ENCODE measurements at regions not wholly inside any gene's neighbourhood (a gene's known extent, or its start where the extent isn't known, plus 50 kb on each side); places are given as distances from the start of the nearest gene placed in this dataset.

- no peak for TF ChIP-seq CTCF (IDR thresholded peaks at IDR 0.05; ENCODE audit: borderline replicate concordance, insufficient read depth, low read depth, low read length)
- no peak overlapping the region for H3K4me3 ChIP-seq (ENCODE audit: low read depth, low read length)
These were observed 127.8 kb upstream of the IGSF21 start for GRCh38 chr1:17979815-17980214.

- no peak overlapping the region for H3K4me3 ChIP-seq (ENCODE audit: low read depth, low read length)
These were observed 125.4 kb upstream of the IGSF21 start for GRCh38 chr1:17982197-17982596.

DNA sequence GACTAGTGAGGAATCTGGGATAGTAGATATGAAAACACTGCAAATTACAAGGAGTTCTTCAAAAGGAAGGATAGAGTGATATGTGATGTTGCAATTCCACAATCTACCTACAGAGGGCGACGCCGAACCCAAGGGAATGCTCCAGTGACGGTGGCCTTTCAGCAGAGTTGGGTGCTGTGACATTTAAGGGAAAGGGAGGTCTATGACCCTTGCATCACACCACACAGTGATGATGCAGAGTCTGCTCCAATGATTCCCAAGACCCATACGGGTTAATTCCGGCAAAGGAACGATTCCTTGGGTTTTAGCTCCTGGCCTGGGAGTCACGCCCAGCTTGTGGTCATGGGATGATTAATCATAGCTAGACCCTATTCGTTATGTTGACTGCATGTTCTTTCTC lies 123.0 kb upstream of the IGSF21 start:
- H3K4me3 ChIP-seq (ENCODE audit: low read depth, low read length): no peak overlapping the region
- TF ChIP-seq CTCF (IDR thresholded peaks at IDR 0.05; ENCODE audit: borderline replicate concordance, insufficient read depth, low read depth, low read length): peak; percentile 77

More at GRCh38 chr1:17982197-17982596, 125.4 kb upstream of the IGSF21 start:
- TF ChIP-seq CTCF (IDR thresholded peaks at IDR 0.05; ENCODE audit: borderline replicate concordance, insufficient read depth, low read depth, low read length): no peak

- TF ChIP-seq CTCF (IDR thresholded peaks at IDR 0.05; ENCODE audit: borderline replicate concordance, insufficient read depth, low read depth, low read length): no peak
- no peak overlapping the region for H3K4me3 ChIP-seq (ENCODE audit: low read depth, low read length)
These were observed 121.4 kb upstream of the IGSF21 start for GRCh38 chr1:17986156-17986555.

DNA sequence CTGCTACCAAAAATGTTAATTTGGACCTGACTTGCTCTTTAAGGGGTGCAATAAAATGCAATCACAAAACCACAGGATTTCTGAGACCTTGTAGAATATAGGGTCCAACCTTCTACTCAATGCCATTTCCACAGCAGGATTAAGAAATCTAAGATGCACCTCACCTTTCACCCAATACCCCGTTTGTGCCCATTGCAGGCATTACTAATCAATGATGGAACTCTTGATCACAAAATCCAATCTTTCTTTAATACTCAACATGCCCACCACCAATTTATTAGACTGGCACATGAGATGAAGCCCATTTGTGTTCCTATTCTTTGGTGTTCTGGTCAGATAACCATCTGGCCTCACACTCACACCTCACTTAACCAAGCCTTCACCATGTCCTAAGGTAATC lies 117.2 kb upstream of the IGSF21 start:
- no peak overlapping the region for H3K4me3 ChIP-seq (ENCODE audit: low read depth, low read length)
- no peak for TF ChIP-seq CTCF (IDR thresholded peaks at IDR 0.05; ENCODE audit: borderline replicate concordance, insufficient read depth, low read depth, low read length)

GRCh38 chr1:17991996-17992395 lies 115.6 kb upstream of the IGSF21 start:
- no peak for TF ChIP-seq CTCF (IDR thresholded peaks at IDR 0.05; ENCODE audit: borderline replicate concordance, insufficient read depth, low read depth, low read length)
- no peak overlapping the region for H3K4me3 ChIP-seq (ENCODE audit: low read depth, low read length)

DNA sequence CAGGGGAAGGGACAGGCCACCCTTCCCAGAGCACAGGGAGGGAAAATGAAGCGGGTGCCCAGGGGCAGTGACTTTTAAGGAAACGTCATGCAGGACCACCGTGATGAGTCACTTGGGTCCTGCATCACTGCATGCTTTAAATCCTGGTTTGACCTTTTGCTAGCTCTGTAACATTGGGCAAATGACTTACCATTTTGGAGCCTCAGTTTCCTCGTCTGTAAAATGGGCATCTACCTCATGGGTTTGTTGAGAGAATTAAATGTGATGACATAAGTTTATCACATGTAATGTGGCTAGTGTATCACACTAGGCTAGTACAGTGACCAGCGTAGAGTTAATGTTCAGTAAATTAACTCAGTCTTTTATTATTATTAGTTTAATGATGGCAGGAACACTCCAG lies 114.8 kb upstream of the IGSF21 start:
- TF ChIP-seq CTCF (IDR thresholded peaks at IDR 0.05; ENCODE audit: borderline replicate concordance, insufficient read depth, low read depth, low read length): no peak
- H3K4me3 ChIP-seq (ENCODE audit: low read depth, low read length): no peak overlapping the region
